AG04450 (cell line): ENCODE measurements at regions not wholly inside any gene's neighbourhood (a gene's known extent, or its start where the extent isn't known, plus 50 kb on each side); places are given as distances from the start of the nearest gene placed in this dataset.

ENCODE experiments used
- CTCF ChIA-PET: fragments of 300-600, 350-600 bp; formaldehyde crosslinking; extraction: SDS; loops from one replicate; lab custom pipeline; 2022; ENCODE audit warnings: antibody characterized with exemption, inconsistent platforms; lab: Charles Lee
- POLR2A ChIA-PET: fragments of 350-600 bp; formaldehyde crosslinking; extraction: SDS; loops from one replicate; lab custom pipeline; 2021; ENCODE audit warnings: antibody characterized with exemption, inconsistent platforms; lab: Yijun Ruan, JAX
- DNase-seq: peaks from one replicate; pipeline ENCODE4 v3.0.0-alpha.2; 2011; ENCODE audit warnings: low read depth, low spot score
- H3K27ac ChIP-seq: one replicate; pipeline ENCODE4 v1.5.1; 2012; ENCODE audit warnings: low read depth, low read length, control low read depth
- H3K27me3 ChIP-seq: one replicate; pipeline ENCODE4 v1.6.0; 2012; ENCODE audit warnings: low read length; ENCODE audit not compliant: control insufficient read depth, insufficient read depth
- H3K4me3 ChIP-seq: 2 replicates; pipeline ENCODE4 v1.5.1; 2011; ENCODE audit warnings: mild to moderate bottlenecking, low read depth, low read length, control low read depth
- H3K9me3 ChIP-seq: 2 replicates; pipeline ENCODE4 v1.5.1; 2012; ENCODE audit warnings: low read length; ENCODE audit not compliant: control insufficient read depth, insufficient read depth
- TF ChIP-seq, protein P1 (sequence below): IDR thresholded peaks from 2 replicates; pipeline ENCODE4 v1.5.1; 2011; ENCODE audit warnings: low read depth, low read length, control low read depth, inconsistent platforms

DNA sequence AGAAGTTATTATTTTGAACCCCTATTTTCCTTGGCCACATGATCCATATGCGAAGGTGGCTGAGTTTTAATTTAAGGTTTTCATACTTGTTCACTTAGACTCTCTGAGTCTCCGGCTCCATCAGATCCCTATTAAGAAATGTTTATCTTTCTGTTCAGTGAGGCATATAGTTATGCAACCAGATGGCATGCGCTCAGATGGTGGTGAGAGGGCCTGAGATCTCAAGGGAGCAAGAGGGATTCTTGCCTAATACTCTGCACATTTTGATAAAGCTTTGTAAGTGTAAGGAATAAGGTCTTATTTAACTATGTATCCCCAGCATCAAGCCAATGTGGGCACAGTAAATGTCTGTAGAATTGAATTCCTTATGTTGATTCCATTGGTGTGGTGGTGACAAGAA lies 78.9 kb upstream of the DPH6 start:
- H3K27ac ChIP-seq: no peak overlapping the region
- H3K27me3 ChIP-seq: no peaks in the 10 kb centered on the region
- DNase-seq: peak; percentile 64
- TF ChIP-seq, protein P1, sequence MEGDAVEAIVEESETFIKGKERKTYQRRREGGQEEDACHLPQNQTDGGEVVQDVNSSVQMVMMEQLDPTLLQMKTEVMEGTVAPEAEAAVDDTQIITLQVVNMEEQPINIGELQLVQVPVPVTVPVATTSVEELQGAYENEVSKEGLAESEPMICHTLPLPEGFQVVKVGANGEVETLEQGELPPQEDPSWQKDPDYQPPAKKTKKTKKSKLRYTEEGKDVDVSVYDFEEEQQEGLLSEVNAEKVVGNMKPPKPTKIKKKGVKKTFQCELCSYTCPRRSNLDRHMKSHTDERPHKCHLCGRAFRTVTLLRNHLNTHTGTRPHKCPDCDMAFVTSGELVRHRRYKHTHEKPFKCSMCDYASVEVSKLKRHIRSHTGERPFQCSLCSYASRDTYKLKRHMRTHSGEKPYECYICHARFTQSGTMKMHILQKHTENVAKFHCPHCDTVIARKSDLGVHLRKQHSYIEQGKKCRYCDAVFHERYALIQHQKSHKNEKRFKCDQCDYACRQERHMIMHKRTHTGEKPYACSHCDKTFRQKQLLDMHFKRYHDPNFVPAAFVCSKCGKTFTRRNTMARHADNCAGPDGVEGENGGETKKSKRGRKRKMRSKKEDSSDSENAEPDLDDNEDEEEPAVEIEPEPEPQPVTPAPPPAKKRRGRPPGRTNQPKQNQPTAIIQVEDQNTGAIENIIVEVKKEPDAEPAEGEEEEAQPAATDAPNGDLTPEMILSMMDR: no peak
- no peaks in the 10 kb centered on the region for H3K9me3 ChIP-seq
- H3K4me3 ChIP-seq: no peak overlapping the region
- POLR2A ChIA-PET: no interaction called here
- CTCF ChIA-PET: no interaction called here

DNA sequence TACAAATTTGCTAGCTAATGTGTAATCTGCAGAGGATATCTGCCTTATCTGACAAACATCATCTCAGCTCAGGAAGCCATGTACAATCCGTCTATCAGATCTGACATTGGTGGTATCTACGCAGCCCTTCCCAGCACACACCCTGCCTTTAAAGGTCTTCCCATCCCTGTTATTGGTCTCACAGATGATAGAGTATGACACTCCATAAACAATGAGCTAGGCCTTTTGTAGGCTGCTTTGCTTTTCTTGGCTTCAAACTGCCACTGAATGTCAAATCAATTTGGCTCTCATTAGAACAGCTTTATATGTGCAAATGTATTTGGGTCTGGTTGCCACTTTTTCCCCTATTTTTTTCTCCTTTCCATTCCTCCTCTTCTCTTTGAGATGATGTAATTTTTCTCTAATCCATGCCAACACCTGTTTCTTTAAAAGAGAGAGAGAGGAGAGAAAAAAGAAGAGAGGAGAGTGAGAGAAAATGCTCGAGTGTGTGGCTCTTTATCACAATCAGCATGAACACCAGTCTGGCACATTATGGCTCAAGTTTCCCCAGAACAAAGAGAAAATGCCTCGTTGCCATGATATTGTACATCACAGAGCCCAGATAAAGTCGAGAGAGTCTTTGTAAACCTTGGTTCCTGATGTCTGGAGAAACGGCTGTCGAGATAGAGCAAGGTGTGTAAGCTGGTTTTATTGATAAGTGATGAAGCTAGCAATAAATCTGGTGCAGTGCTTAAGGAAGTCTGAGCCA lies 80.8 kb upstream of the DPH6 start:
- Histone ChIP-seq H3K27me3 (no peaks in the 10 kb centered on the region), H3K4me3 (no peak overlapping the region), H3K27ac (no peak overlapping the region), H3K9me3 (no peaks in the 10 kb centered on the region)
- ChIA-PET POLR2A (no interaction called here), CTCF (no interaction called here)
- TF ChIP-seq, protein P1: no peak
- DNase-seq: no peak

DNA sequence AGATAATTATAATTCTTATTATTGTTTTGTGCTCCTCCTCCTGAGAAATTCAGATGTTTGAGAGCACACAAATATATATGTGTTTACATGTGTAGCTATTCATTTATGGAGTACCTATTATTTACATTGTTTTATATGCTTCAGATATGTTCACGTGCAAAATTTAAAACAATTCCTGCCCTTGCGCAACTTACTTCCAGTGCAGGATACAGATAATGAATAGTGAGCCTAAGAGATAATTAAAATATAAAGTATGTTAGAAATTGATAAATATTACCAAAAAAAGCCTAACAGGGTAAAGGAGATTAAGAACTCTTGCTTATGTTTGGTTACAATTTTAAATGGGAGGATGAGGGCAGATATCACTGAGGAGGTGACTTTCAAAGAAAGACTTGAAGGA lies 81.7 kb upstream of the DPH6 start:
- no peak overlapping the region for H3K27ac ChIP-seq
- H3K4me3 ChIP-seq: no peak overlapping the region
- ChIA-PET POLR2A (no interaction called here), CTCF (no interaction called here)
- DNase-seq: no peak
- H3K27me3 ChIP-seq: no peaks in the 10 kb centered on the region
- no peaks in the 10 kb centered on the region for H3K9me3 ChIP-seq
- TF ChIP-seq, protein P1: no peak

DNA sequence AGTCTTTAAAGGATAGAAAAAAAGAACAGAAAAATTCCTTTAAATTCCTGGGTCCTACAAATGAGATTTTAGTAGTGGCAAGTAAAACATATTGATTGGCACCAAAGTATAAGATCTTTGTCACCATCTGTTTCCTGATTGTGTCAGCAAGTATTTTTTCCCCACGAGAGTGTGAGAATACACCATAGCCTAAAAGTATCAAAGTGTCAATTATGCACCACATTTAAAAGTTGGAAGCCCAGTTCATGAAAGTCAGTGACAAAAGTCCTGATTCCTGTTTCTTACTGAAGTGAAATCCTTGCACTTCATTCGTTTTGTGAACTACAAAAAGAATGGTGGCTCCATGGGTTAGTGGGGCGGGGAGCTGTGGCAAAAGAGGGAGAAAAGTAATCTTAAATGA lies 83.8 kb upstream of the DPH6 start:
- POLR2A ChIA-PET: no interaction called here
- no peak overlapping the region for H3K4me3 ChIP-seq
- no peaks in the 10 kb centered on the region for H3K9me3 ChIP-seq
- DNase-seq: no peak
- CTCF ChIA-PET: no interaction called here
- H3K27ac ChIP-seq: no peak overlapping the region
- no peaks in the 10 kb centered on the region for H3K27me3 ChIP-seq
- TF ChIP-seq, protein P1: no peak

DNA sequence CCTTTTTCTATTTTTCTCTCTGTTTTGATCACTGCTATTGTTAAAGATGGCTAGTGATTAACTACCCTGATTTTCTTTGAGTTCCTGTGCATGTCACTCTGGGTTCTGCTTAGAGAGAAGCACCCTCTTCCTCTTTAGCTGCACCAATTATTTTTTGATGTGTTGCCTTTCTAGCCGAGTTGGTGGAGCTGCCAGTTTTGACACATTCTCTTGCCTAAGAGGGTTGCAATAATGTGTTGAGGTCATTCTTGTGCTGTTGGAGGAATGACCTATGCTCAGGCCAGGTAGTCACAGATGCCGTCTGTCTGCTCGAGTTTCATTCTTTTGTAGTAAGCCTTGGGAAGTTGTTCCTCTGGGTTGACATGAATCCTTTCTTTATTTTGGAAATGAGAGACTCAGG lies 84.6 kb upstream of the DPH6 start:
- H3K4me3 ChIP-seq: no peak overlapping the region
- H3K9me3 ChIP-seq: no peaks in the 10 kb centered on the region
- H3K27ac ChIP-seq: no peak overlapping the region
- DNase-seq: no peak
- ChIA-PET CTCF (no interaction called here), POLR2A (no interaction called here)
- TF ChIP-seq, protein P1: no peak
- H3K27me3 ChIP-seq: no peaks in the 10 kb centered on the region
